ENCODE measurements at regions not wholly inside any gene's neighbourhood (a gene's known extent, or its start where the extent isn't known, plus 50 kb on each side); places are given as distances from the start of the nearest gene placed in this dataset.

- ATAC-seq, result no peak
- TF ChIP-seq, protein P1, sequence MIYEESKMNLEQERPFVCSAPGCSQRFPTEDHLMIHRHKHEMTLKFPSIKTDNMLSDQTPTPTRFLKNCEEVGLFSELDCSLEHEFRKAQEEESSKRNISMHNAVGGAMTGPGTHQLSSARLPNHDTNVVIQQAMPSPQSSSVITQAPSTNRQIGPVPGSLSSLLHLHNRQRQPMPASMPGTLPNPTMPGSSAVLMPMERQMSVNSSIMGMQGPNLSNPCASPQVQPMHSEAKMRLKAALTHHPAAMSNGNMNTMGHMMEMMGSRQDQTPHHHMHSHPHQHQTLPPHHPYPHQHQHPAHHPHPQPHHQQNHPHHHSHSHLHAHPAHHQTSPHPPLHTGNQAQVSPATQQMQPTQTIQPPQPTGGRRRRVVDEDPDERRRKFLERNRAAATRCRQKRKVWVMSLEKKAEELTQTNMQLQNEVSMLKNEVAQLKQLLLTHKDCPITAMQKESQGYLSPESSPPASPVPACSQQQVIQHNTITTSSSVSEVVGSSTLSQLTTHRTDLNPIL (CRISPR knock-in tag; IDR thresholded peaks at IDR 0.05; ENCODE audit: low read depth), result no peak
- no peak for TF ChIP-seq RARB (CRISPR knock-in tag; IDR thresholded peaks at IDR 0.05)
- no peak for TF ChIP-seq POU6F1 (CRISPR knock-in tag; IDR thresholded peaks at IDR 0.05; ENCODE audit: borderline replicate concordance, low read depth)
- TF ChIP-seq GLIS3 (CRISPR knock-in tag; IDR thresholded peaks at IDR 0.05), result no peak
- TF ChIP-seq ZFP3 (CRISPR knock-in tag; IDR thresholded peaks at IDR 0.05), result no peak
- TF ChIP-seq ARNTL (CRISPR knock-in tag; IDR thresholded peaks at IDR 0.05; ENCODE audit: borderline replicate concordance, low read depth), result no peak
- TF ChIP-seq CSRNP3 (CRISPR knock-in tag; IDR thresholded peaks at IDR 0.05), result no peak
- TF ChIP-seq ZNF8 (CRISPR knock-in tag; IDR thresholded peaks at IDR 0.05), result no peak
- no peak for TF ChIP-seq BACH2 (CRISPR knock-in tag; IDR thresholded peaks at IDR 0.05; ENCODE audit: borderline replicate concordance)
- no peak for TF ChIP-seq ZFP30 (CRISPR knock-in tag; IDR thresholded peaks at IDR 0.05)
- TF ChIP-seq ZNF565 (CRISPR knock-in tag; conservative IDR thresholded peaks at IDR 0.05; ENCODE audit: low read depth), result no peak
- TF ChIP-seq PATZ1 (CRISPR knock-in tag; IDR thresholded peaks at IDR 0.05; ENCODE audit: borderline replicate concordance), result no peak
Measured at GRCh38 chr11:8799273-8799672, 111.7 kb upstream of the AKIP1 start.

- TF ChIP-seq, protein P1 (CRISPR knock-in tag; IDR thresholded peaks at IDR 0.05; ENCODE audit: low read depth), result no peak
- TF ChIP-seq ISL1 (CRISPR knock-in tag; IDR thresholded peaks at IDR 0.05), result no peak
- TF ChIP-seq GLIS3 (CRISPR knock-in tag; IDR thresholded peaks at IDR 0.05), result no peak
- no peak for TF ChIP-seq TOX (CRISPR knock-in tag; IDR thresholded peaks at IDR 0.05; ENCODE audit: borderline replicate concordance)
- no peak for TF ChIP-seq TCF4 (CRISPR knock-in tag; IDR thresholded peaks at IDR 0.05; ENCODE audit: borderline replicate concordance)
- no peak for TF ChIP-seq ZC3H10 (CRISPR knock-in tag; IDR thresholded peaks at IDR 0.05)
- no peak for TF ChIP-seq RARB (CRISPR knock-in tag; IDR thresholded peaks at IDR 0.05)
- TF ChIP-seq POU6F1 (CRISPR knock-in tag; IDR thresholded peaks at IDR 0.05; ENCODE audit: borderline replicate concordance, low read depth), result no peak
- TF ChIP-seq ZFP3 (CRISPR knock-in tag; IDR thresholded peaks at IDR 0.05), result no peak
- no peak for TF ChIP-seq CSDC2 (CRISPR knock-in tag; IDR thresholded peaks at IDR 0.05)
- no peak for TF ChIP-seq ARNTL (CRISPR knock-in tag; IDR thresholded peaks at IDR 0.05; ENCODE audit: borderline replicate concordance, low read depth)
- ATAC-seq, result no peak
Measured at GRCh38 chr11:8800520-8801110, 110.4 kb upstream of the AKIP1 start.

DNA sequence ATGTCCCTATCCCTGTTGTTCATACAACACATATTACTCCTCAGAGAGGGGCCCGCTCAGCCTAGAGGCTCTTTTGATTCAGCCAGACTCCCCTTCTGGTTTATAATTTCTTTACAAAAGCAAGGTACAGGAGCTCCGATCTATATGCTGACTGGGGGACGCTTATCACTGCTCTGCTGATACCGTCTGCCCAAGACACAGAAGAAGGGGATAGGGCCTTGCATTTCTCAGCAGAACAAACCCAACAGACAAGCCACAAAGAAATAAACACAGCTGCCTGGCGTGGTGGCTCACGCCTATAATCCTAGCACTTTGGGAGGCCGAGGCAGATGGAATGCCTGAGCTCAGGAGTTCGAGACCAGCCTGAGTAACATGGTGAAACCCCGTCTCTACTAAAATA lies 109.9 kb upstream of the AKIP1 start:
- TF ChIP-seq PATZ1 (CRISPR knock-in tag; IDR thresholded peaks at IDR 0.05; ENCODE audit: borderline replicate concordance), result no peak
- no peak for ATAC-seq
